Liver (tissue), 8 donors: ENCODE measurements at regions not wholly inside any gene's neighbourhood (a gene's known extent, or its start where the extent isn't known, plus 50 kb on each side); places are given as distances from the start of the nearest gene placed in this dataset.

Experiments used
- DNase-seq: peaks from one replicate; pipeline ENCODE4 v3.0.0-alpha.2; 2017; ENCODE audit warnings: low spot score
- H3K27ac ChIP-seq, 2 donors: one replicate each; pipeline ENCODE4 v1.7.0; 2013; ENCODE audit warnings: inconsistent platforms in 2 of 2, low read length in 2 of 2, control low read depth in 1 of 2, low read depth in 1 of 2, mild to moderate bottlenecking in 1 of 2
- H3K27me3 ChIP-seq, 4 donors: one replicate each; pipeline versions ENCODE4 v1.6.1 to v1.7.0; 2013; ENCODE audit warnings: low read length in 3 of 4, inconsistent platforms in 1 of 4, mild to moderate bottlenecking in 1 of 4, moderate library complexity in 1 of 4; ENCODE audit not compliant: control insufficient read depth in 4 of 4, insufficient read depth in 4 of 4
- H3K36me3 ChIP-seq, 4 donors: one replicate each; pipeline versions ENCODE4 v1.6.1 to v1.7.0; 2013; ENCODE audit warnings: low read length in 3 of 4, mild to moderate bottlenecking in 3 of 4, low read depth in 1 of 4, moderate library complexity in 1 of 4; ENCODE audit not compliant: control insufficient read depth in 4 of 4, insufficient read depth in 3 of 4
- H3K4me1 ChIP-seq, 4 donors: one replicate each; pipeline versions ENCODE4 v1.6.1 to v1.7.0; 2013; ENCODE audit warnings: low read length in 3 of 4, mild to moderate bottlenecking in 3 of 4, moderate library complexity in 1 of 4; ENCODE audit not compliant: control insufficient read depth in 4 of 4, insufficient read depth in 4 of 4
- H3K4me3 ChIP-seq, 3 donors: one replicate each; pipeline versions ENCODE4 v1.6.1 to v1.7.0; 2013; ENCODE audit warnings: low read length in 3 of 3, control low read depth in 1 of 3, low read depth in 1 of 3, mild to moderate bottlenecking in 1 of 3
- H3K9ac ChIP-seq, 2 donors: one replicate each; pipeline ENCODE4 v1.7.0; 2013; ENCODE audit warnings: low read length in 2 of 2, mild to moderate bottlenecking in 2 of 2, moderate library complexity in 2 of 2, control low read depth in 1 of 2, low read depth in 1 of 2
- H3K9me3 ChIP-seq, 4 donors: one replicate each; pipeline versions ENCODE4 v1.6.1 to v1.7.0; 2013; ENCODE audit warnings: low read length in 3 of 4; ENCODE audit not compliant: control insufficient read depth in 4 of 4
- EGR1 ChIP-seq, 2 donors: IDR thresholded peaks; 2 replicates each; pipeline ENCODE4 v1.6.1; 2016 to 2018; ENCODE audit warnings: antibody characterized with exemption in 2 of 2, low read depth in 2 of 2
- FOXA2 ChIP-seq: IDR thresholded peaks from 2 replicates; pipeline ENCODE4 v1.6.1; 2016; ENCODE audit warnings: antibody characterized with exemption
- GABPA ChIP-seq, 2 donors: IDR thresholded peaks in 1 of 2; conservative IDR thresholded peaks in 1 of 2; 2 replicates each; pipeline ENCODE4 v1.6.1; 2016; ENCODE audit warnings: antibody characterized with exemption in 2 of 2, mild to moderate bottlenecking in 1 of 2, moderate library complexity in 1 of 2
- HNF4A ChIP-seq, 2 donors: conservative IDR thresholded peaks; 2 replicates each; pipeline ENCODE4 v1.6.1; 2016; ENCODE audit warnings: antibody characterized with exemption in 2 of 2, mild to moderate bottlenecking in 2 of 2
- HNF4G ChIP-seq: IDR thresholded peaks from 2 replicates; pipeline ENCODE4 v1.6.1; 2016; ENCODE audit warnings: antibody characterized with exemption
- NR2F2 ChIP-seq: IDR thresholded peaks from 2 replicates; pipeline ENCODE4 v1.6.1; 2016; ENCODE audit warnings: antibody characterized with exemption
- RAD21 ChIP-seq, 2 donors: IDR thresholded peaks; 2 replicates each; pipeline ENCODE4 v1.6.1; 2016; ENCODE audit warnings: antibody characterized with exemption in 2 of 2, mild to moderate bottlenecking in 2 of 2
- RXRA ChIP-seq, 2 donors: IDR thresholded peaks; 2 replicates each; pipeline ENCODE4 v1.6.1; 2017 to 2018; ENCODE audit warnings: antibody characterized with exemption in 2 of 2, mild to moderate bottlenecking in 1 of 2
- SP1 ChIP-seq: IDR thresholded peaks from 2 replicates; pipeline ENCODE4 v1.6.1; 2018; ENCODE audit warnings: antibody characterized with exemption, mild to moderate bottlenecking
- TAF1 ChIP-seq: conservative IDR thresholded peaks from 2 replicates; pipeline ENCODE4 v1.6.1; 2016; ENCODE audit warnings: antibody characterized with exemption, mild to moderate bottlenecking
- WGBS: extraction: QIAGEN DNeasy Blood & Tissue Kit; methylation state at CpG from one replicate; pipeline ENCODE4 v1.1.7; 2013; 5-methylcytosine and 5-hydroxymethylcytosine counted together
- TF ChIP-seq, protein P1 (sequence below): IDR thresholded peaks from 2 replicates; pipeline ENCODE4 v1.6.1; 2016; ENCODE audit warnings: antibody characterized with exemption
- TF ChIP-seq, protein P2 (sequence below): IDR thresholded peaks from 2 replicates; pipeline ENCODE4 v1.6.1; 2016; ENCODE audit warnings: antibody characterized with exemption, mild to moderate bottlenecking
- TF ChIP-seq, protein P3 (sequence below): fragments of 150-350 bp; IDR thresholded peaks from 2 replicates; pipeline ENCODE4 v1.5.1; 2017; ENCODE audit warnings: improper control_type of control experiment, low read depth, low read length; ENCODE audit not compliant: missing input control
- TF ChIP-seq, protein P4 (sequence below): IDR thresholded peaks from 2 replicates; pipeline ENCODE4 v1.6.1; 2016; ENCODE audit warnings: antibody characterized with exemption
- TF ChIP-seq, protein P5 (sequence below): IDR thresholded peaks from 2 replicates; pipeline ENCODE4 v1.6.1; 2016; ENCODE audit warnings: antibody characterized with exemption
- donor health status: healthy.
- donor health status: healthy.
- donor health status: healthy.
- donor health status: healthy.
- donor health status: healthy.

DNA sequence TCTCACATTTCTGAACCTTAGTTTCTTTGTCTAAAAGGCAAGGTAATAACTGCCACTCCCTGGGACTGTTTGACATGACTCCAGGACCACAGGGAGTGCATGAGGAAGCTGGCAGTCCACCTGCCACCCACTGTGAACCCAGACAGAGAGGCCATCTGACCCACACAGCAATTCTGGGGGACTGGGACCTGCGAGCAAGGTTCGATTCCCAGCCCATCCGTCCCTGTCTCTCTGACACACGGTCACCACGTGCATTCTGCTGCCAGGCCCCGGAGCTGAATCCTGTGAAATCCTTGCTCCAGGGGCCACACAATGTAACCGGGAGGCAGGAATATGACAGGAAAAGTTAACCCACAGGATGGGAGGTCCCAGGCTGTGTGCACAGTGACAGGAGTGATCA, 218.8 kb upstream of the FOXF1 start:
- no peak overlapping the region for H3K27ac ChIP-seq
- DNase-seq = no peak
- 62% methylated on average over 7 of the region's 7 CpGs for WGBS
- TF ChIP-seq HNF4G (no peak), GABPA (IDR thresholded peaks at IDR 0.05 in 1 of 2, conservative IDR thresholded peaks at IDR 0.05 in 1 of 2) (no peak), RXRA (IDR thresholded peaks at IDR 0.05) (no peak), RAD21 (IDR thresholded peaks at IDR 0.05) (no peak)
- TF ChIP-seq, protein P1, sequence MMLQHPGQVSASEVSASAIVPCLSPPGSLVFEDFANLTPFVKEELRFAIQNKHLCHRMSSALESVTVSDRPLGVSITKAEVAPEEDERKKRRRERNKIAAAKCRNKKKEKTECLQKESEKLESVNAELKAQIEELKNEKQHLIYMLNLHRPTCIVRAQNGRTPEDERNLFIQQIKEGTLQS = no peak
- no peak overlapping the region for H3K9ac ChIP-seq
- no peaks in the 10 kb centered on the region for H3K9me3 ChIP-seq
- no peak overlapping the region for H3K4me3 ChIP-seq
- H3K27me3 ChIP-seq = peaks cover 5 to 26% (median 6%) of the 10 kb centered on the region in 4 donors
- no peaks in the 10 kb centered on the region for H3K36me3 ChIP-seq
- no peaks in the 10 kb centered on the region for H3K4me1 ChIP-seq

DNA sequence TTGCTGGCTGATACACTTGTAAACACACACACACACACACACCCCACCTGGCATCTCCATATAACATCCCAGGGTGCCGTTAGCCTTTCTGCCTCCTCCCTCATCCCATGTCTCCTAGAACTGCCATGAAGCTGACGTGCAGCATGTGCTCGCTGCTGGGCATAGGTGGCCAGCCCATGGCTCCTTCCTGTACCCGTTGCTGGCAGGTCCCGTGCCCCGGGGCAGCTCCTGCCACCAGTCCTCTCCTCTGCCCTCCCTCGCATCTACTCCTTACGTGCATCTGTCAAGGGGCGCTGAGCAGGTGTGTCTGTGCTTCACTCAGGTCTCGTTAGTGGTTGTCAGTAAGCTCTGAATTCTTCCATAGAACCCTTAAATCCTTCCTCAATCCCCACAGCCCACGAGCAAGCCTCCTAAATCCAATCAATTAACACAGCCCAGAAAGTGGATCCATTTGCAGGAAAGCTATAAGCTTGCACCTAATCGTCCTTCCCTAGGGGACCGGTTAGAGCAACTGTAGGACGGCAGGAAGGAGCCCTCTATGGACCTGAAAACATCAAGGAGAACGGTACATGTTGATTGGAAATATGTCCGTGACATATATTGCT, 218.1 kb upstream of the FOXF1 start:
- H3K27ac ChIP-seq = no peak overlapping the region
- DNase-seq = no peak
- H3K36me3 ChIP-seq = no peaks in the 10 kb centered on the region
- WGBS = 64% methylated on average over 16 of the region's 16 CpGs
- no peak overlapping the region for H3K9ac ChIP-seq
- TF ChIP-seq TAF1 (no peak), EGR1 (IDR thresholded peaks at IDR 0.05; ENCODE audit: low read depth in 2 of 2) (no peak), FOXA2 (no peak), HNF4A (conservative IDR thresholded peaks at IDR 0.05) (no peak), RAD21 (IDR thresholded peaks at IDR 0.05) (no peak), SP1 (no peak), HNF4G (no peak), RXRA (IDR thresholded peaks at IDR 0.05) (no peak), NR2F2 (no peak)
- TF ChIP-seq, protein P2, sequence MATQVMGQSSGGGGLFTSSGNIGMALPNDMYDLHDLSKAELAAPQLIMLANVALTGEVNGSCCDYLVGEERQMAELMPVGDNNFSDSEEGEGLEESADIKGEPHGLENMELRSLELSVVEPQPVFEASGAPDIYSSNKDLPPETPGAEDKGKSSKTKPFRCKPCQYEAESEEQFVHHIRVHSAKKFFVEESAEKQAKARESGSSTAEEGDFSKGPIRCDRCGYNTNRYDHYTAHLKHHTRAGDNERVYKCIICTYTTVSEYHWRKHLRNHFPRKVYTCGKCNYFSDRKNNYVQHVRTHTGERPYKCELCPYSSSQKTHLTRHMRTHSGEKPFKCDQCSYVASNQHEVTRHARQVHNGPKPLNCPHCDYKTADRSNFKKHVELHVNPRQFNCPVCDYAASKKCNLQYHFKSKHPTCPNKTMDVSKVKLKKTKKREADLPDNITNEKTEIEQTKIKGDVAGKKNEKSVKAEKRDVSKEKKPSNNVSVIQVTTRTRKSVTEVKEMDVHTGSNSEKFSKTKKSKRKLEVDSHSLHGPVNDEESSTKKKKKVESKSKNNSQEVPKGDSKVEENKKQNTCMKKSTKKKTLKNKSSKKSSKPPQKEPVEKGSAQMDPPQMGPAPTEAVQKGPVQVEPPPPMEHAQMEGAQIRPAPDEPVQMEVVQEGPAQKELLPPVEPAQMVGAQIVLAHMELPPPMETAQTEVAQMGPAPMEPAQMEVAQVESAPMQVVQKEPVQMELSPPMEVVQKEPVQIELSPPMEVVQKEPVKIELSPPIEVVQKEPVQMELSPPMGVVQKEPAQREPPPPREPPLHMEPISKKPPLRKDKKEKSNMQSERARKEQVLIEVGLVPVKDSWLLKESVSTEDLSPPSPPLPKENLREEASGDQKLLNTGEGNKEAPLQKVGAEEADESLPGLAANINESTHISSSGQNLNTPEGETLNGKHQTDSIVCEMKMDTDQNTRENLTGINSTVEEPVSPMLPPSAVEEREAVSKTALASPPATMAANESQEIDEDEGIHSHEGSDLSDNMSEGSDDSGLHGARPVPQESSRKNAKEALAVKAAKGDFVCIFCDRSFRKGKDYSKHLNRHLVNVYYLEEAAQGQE = no peak
- TF ChIP-seq, protein P3, sequence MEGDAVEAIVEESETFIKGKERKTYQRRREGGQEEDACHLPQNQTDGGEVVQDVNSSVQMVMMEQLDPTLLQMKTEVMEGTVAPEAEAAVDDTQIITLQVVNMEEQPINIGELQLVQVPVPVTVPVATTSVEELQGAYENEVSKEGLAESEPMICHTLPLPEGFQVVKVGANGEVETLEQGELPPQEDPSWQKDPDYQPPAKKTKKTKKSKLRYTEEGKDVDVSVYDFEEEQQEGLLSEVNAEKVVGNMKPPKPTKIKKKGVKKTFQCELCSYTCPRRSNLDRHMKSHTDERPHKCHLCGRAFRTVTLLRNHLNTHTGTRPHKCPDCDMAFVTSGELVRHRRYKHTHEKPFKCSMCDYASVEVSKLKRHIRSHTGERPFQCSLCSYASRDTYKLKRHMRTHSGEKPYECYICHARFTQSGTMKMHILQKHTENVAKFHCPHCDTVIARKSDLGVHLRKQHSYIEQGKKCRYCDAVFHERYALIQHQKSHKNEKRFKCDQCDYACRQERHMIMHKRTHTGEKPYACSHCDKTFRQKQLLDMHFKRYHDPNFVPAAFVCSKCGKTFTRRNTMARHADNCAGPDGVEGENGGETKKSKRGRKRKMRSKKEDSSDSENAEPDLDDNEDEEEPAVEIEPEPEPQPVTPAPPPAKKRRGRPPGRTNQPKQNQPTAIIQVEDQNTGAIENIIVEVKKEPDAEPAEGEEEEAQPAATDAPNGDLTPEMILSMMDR = no peak
- TF ChIP-seq, protein P4, sequence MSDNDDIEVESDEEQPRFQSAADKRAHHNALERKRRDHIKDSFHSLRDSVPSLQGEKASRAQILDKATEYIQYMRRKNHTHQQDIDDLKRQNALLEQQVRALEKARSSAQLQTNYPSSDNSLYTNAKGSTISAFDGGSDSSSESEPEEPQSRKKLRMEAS = no peak
- TF ChIP-seq, protein P5, sequence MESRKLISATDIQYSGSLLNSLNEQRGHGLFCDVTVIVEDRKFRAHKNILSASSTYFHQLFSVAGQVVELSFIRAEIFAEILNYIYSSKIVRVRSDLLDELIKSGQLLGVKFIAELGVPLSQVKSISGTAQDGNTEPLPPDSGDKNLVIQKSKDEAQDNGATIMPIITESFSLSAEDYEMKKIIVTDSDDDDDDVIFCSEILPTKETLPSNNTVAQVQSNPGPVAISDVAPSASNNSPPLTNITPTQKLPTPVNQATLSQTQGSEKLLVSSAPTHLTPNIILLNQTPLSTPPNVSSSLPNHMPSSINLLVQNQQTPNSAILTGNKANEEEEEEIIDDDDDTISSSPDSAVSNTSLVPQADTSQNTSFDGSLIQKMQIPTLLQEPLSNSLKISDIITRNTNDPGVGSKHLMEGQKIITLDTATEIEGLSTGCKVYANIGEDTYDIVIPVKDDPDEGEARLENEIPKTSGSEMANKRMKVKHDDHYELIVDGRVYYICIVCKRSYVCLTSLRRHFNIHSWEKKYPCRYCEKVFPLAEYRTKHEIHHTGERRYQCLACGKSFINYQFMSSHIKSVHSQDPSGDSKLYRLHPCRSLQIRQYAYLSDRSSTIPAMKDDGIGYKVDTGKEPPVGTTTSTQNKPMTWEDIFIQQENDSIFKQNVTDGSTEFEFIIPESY = no peak
- peaks cover 5 to 27% (median 6%) of the 10 kb centered on the region in 4 donors for H3K27me3 ChIP-seq
- H3K4me1 ChIP-seq = no peaks in the 10 kb centered on the region
- no peak overlapping the region for H3K4me3 ChIP-seq
- H3K9me3 ChIP-seq = no peaks in the 10 kb centered on the region
